Ovary (tissue), 3 donors: ENCODE measurements at regions not wholly inside any gene's neighbourhood (a gene's known extent, or its start where the extent isn't known, plus 50 kb on each side); places are given as distances from the start of the nearest gene placed in this dataset.
"Not testable (repeated sequence)": the region's sequence is repeated elsewhere in the genome, so short reads cannot be mapped to it uniquely, and the experiment has no call there.

Source experiments
- POLR2A ChIP-seq: fragments of 450-650 bp; IDR thresholded peaks from one replicate; pipeline ENCODE4 v1.6.1; 2017; ENCODE audit warnings: antibody characterized with exemption, mild to moderate bottlenecking, moderate library complexity
- TF ChIP-seq, protein P1 (sequence below), 3 donors: fragments of 450-650 bp in 2 of 3; fragments of 200-600 bp in 1 of 3; IDR thresholded peaks; one replicate each; pipeline versions ENCODE4 v1.5.1 to v1.8.0; 2016 to 2022; ENCODE audit warnings: antibody characterized with exemption in 3 of 3, mild to moderate bottlenecking in 1 of 3
- donor health status: DM: no; HTN: no; CAD: no.

DNA sequence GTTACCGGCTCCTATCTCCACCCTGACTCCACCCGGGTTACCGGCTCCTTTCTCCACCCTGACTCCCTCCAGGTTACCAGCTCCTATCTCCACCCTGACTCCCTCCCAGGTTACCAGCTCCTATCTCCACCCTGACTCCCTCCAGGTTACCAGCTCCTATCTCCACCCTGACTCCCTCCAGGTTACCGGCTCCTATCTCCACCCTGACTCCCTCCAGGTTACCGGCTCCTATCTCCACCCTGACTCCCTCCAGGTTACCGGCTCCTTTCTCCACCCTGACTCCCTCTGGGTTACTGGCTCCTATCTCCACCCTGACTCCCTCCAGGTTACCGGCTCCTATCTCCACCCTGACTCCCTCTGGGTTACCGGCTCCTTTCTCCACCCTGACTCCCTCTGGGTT is 97.9 kb upstream of the RBM19 start:
- not testable (repeated sequence) for TF ChIP-seq POLR2A
- TF ChIP-seq, protein P1, sequence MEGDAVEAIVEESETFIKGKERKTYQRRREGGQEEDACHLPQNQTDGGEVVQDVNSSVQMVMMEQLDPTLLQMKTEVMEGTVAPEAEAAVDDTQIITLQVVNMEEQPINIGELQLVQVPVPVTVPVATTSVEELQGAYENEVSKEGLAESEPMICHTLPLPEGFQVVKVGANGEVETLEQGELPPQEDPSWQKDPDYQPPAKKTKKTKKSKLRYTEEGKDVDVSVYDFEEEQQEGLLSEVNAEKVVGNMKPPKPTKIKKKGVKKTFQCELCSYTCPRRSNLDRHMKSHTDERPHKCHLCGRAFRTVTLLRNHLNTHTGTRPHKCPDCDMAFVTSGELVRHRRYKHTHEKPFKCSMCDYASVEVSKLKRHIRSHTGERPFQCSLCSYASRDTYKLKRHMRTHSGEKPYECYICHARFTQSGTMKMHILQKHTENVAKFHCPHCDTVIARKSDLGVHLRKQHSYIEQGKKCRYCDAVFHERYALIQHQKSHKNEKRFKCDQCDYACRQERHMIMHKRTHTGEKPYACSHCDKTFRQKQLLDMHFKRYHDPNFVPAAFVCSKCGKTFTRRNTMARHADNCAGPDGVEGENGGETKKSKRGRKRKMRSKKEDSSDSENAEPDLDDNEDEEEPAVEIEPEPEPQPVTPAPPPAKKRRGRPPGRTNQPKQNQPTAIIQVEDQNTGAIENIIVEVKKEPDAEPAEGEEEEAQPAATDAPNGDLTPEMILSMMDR (IDR thresholded peaks at IDR 0.05): not testable (repeated sequence)
